OCI-LY7 (cell line): ENCODE measurements at regions not wholly inside any gene's neighbourhood (a gene's known extent, or its start where the extent isn't known, plus 50 kb on each side); places are given as distances from the start of the nearest gene placed in this dataset.

Source experiments
- BruUV-seq: library from RNA; stranded (reverse); fragments of 400-500 nt; replicated peaks from 2 replicates; lab custom pipeline; 2021; lab: Mats Ljungman, UMichigan
- CTCF ChIA-PET: fragments of 300-600 bp; sonication (Branson Sonifier 250); formaldehyde crosslinking; loops from one replicate; lab custom pipeline; 2022; ENCODE audit warnings: antibody characterized with exemption; ENCODE audit not compliant: unreplicated experiment; lab: Charles Lee
- POLR2A ChIA-PET: fragments of 300-600 bp; sonication (Branson Sonifier 250); formaldehyde crosslinking; loops from one replicate; lab custom pipeline; 2022; ENCODE audit warnings: antibody characterized with exemption; lab: Charles Lee
- DNase-seq: peaks from one replicate; pipeline ENCODE4 v3.0.0-alpha.2; 2015; ENCODE audit warnings: low spot score
- H2AFZ ChIP-seq: fragments of 200-600 bp; sonication (generic), shearing (Covaris generic); 2 replicates; pipeline ENCODE4 v1.6.1; 2014; ENCODE audit warnings: mild to moderate bottlenecking, antibody characterized with exemption, low read length, moderate library complexity
- H3K27ac ChIP-seq: fragments of 200-600 bp; sonication (generic); 2 replicates; pipeline ENCODE4 v1.5.1; 2014; ENCODE audit warnings: mixed run types, low read depth, mild to moderate bottlenecking, moderate library complexity, low read length, inconsistent platforms; ENCODE audit not compliant: poor library complexity, severe bottlenecking
- H3K36me3 ChIP-seq: fragments of 200-600 bp; sonication (generic); 2 replicates; pipeline ENCODE4 v1.6.1; 2014; ENCODE audit warnings: mild to moderate bottlenecking, antibody characterized with exemption, low read length, moderate library complexity, mixed read lengths; ENCODE audit not compliant: insufficient read depth
- H3K4me1 ChIP-seq: fragments of 200-600 bp; sonication (generic); 2 replicates; pipeline ENCODE4 v1.5.1; 2014; ENCODE audit warnings: mild to moderate bottlenecking, low read length; ENCODE audit not compliant: insufficient read depth, poor library complexity, severe bottlenecking
- H3K4me2 ChIP-seq: fragments of 200-600 bp; sonication (generic); 2 replicates; pipeline ENCODE4 v1.6.1; 2014; ENCODE audit warnings: mild to moderate bottlenecking, low read length
- H3K4me3 ChIP-seq: fragments of 200-600 bp; sonication (generic); 2 replicates; pipeline ENCODE4 v1.5.1; 2014; ENCODE audit warnings: mild to moderate bottlenecking, low read depth, low read length; ENCODE audit not compliant: poor library complexity, severe bottlenecking
- H3K79me2 ChIP-seq: fragments of 200-600 bp; sonication (generic); 2 replicates; pipeline ENCODE4 v1.6.1; 2016; ENCODE audit warnings: low read depth, mild to moderate bottlenecking, low read length, moderate library complexity, mixed read lengths; ENCODE audit not compliant: insufficient read depth
- H3K9me2 ChIP-seq: fragments of 200-600 bp; sonication (generic); 2 replicates; pipeline ENCODE4 v1.6.1; 2016; ENCODE audit warnings: mild to moderate bottlenecking, low read length, mixed read lengths; ENCODE audit not compliant: insufficient read depth
- H3K9me3 ChIP-seq: fragments of 200-600 bp; sonication (generic); 2 replicates; pipeline ENCODE4 v1.6.1; 2014; ENCODE audit warnings: mild to moderate bottlenecking, mixed run types, low read length, mixed read lengths
- H4K20me1 ChIP-seq: fragments of 200-600 bp; sonication (generic); 2 replicates; pipeline ENCODE4 v1.6.1; 2014; ENCODE audit warnings: mild to moderate bottlenecking, antibody characterized with exemption, low read length, moderate library complexity, mixed read lengths; ENCODE audit not compliant: insufficient read depth
- EZH2phosphoT487 ChIP-seq: fragments of 200-600 bp; sonication (generic); IDR thresholded peaks from 2 replicates; pipeline ENCODE4 v1.6.1; 2018; ENCODE audit warnings: low read depth, borderline replicate concordance, mild to moderate bottlenecking, mixed run types, antibody characterized with exemption, low read length, moderate library complexity, mixed read lengths
- intact Hi-C: fragments of 100-400 bp; cut with micrococcal nuclease; formaldehyde crosslinking; loops from one replicate; pipeline ENCODE4 v1.10.0; 2022; ENCODE audit not compliant: unreplicated experiment
- TF ChIP-seq, protein P1 (sequence below): fragments of 200-600 bp; sonication (generic); conservative IDR thresholded peaks from 2 replicates; pipeline ENCODE4 v1.5.1; 2014; ENCODE audit warnings: mild to moderate bottlenecking, antibody characterized with exemption, low read length, moderate library complexity, mixed read lengths

DNA sequence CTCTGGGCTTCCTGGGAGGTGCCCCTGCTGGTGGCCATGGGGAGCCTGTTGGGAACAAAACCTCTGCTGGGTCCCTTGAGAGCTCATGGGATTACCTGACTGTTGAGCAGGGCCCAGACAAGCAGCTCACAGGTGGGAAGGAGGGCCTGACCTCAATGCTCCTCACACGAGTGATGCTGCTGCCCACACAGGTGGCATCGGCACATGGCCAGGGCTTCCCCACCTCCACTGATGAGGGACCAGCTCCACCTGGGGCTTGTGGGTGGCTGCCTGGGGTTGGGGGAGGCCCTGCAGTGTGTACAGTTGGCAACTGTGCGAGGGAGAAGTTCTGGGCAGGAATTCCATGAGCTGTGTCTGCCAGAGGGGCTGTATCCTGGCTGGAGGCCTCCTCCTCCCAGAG is 87.8 kb upstream of the NLRP1 start:
- Histone ChIP-seq H3K9me2 (no peaks in the 10 kb centered on the region), H4K20me1 (no peaks in the 10 kb centered on the region), H3K4me1 (peaks cover 6% of the 10 kb centered on the region), H3K36me3 (no peaks in the 10 kb centered on the region), H3K27ac (no peak overlapping the region), H2AFZ (no peak overlapping the region), H3K79me2 (no peaks in the 10 kb centered on the region), H3K9me3 (no peaks in the 10 kb centered on the region), H3K4me2 (no peak overlapping the region), H3K4me3 (no peak overlapping the region)
- DNase-seq = no peak
- TF ChIP-seq, protein P1, sequence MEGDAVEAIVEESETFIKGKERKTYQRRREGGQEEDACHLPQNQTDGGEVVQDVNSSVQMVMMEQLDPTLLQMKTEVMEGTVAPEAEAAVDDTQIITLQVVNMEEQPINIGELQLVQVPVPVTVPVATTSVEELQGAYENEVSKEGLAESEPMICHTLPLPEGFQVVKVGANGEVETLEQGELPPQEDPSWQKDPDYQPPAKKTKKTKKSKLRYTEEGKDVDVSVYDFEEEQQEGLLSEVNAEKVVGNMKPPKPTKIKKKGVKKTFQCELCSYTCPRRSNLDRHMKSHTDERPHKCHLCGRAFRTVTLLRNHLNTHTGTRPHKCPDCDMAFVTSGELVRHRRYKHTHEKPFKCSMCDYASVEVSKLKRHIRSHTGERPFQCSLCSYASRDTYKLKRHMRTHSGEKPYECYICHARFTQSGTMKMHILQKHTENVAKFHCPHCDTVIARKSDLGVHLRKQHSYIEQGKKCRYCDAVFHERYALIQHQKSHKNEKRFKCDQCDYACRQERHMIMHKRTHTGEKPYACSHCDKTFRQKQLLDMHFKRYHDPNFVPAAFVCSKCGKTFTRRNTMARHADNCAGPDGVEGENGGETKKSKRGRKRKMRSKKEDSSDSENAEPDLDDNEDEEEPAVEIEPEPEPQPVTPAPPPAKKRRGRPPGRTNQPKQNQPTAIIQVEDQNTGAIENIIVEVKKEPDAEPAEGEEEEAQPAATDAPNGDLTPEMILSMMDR = no peak
- no peak for TF ChIP-seq EZH2phosphoT487
- ChIA-PET CTCF (no interaction called here), POLR2A (interaction anchor here (0.5 to 0.6 kb wide), 2 partner anchors 46 to 60 kb away, joined by 3 read pairs; no protein-coding TSS in a partner anchor)
- intact Hi-C loops = no loop called here
- BruUV-seq = no TSS peak

DNA sequence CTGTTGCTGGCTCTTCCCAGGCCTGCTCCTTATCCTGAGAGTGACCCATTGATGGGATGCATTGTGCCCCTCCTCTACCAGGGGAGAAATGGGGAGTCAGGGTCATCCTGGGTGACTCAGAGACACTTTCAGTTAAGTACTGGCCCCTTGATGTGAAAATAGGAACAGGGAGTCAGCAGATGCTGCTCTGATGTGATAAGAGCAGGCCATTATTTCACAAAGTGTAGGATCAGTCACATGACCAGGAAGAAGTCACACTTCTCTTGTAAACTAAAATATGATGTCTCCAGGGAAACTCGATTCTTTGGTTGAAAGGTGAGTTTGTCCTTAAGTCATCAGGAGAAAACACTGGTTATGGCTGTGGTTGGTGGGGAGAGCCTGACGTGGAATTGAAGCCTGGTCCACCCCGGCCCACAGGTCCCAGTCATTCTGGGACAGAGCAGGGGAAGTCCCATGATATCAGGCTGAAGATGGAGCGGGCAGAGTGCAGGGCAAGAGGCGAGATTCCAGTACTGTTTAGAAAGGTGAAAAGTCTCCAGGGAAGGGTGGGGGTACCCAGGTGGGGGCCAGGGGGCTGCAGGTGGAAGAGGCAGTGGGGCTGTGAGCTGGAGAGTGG is 88.6 kb upstream of the NLRP1 start:
- no peak overlapping the region for H3K27ac ChIP-seq
- no peak for TF ChIP-seq EZH2phosphoT487
- H2AFZ ChIP-seq = no peak overlapping the region
- H3K36me3 ChIP-seq = no peaks in the 10 kb centered on the region
- H3K4me2 ChIP-seq = no peak overlapping the region
- ChIA-PET POLR2A (interaction anchor here (0.5 kb wide), 1 partner anchor 59 kb away, joined by 3 read pairs; no protein-coding TSS in a partner anchor), CTCF (no interaction called here)
- H3K79me2 ChIP-seq = no peaks in the 10 kb centered on the region
- DNase-seq = no peak
- no peak overlapping the region for H3K4me3 ChIP-seq
- peaks cover 6% of the 10 kb centered on the region for H3K4me1 ChIP-seq
- no peaks in the 10 kb centered on the region for H4K20me1 ChIP-seq
- no peaks in the 10 kb centered on the region for H3K9me2 ChIP-seq
- intact Hi-C loops = no loop called here
- no peaks in the 10 kb centered on the region for H3K9me3 ChIP-seq
- no TSS peak for BruUV-seq

- intact Hi-C loops = no loop called here
- Histone ChIP-seq H4K20me1 (no peaks in the 10 kb centered on the region), H2AFZ (no peak overlapping the region), H3K27ac (no peak overlapping the region), H3K36me3 (no peaks in the 10 kb centered on the region), H3K4me2 (no peak overlapping the region), H3K4me1 (peaks cover 6% of the 10 kb centered on the region), H3K9me2 (no peaks in the 10 kb centered on the region), H3K4me3 (no peak overlapping the region), H3K9me3 (no peaks in the 10 kb centered on the region), H3K79me2 (no peaks in the 10 kb centered on the region)
- TF ChIP-seq, protein P1 = no peak
- TF ChIP-seq EZH2phosphoT487 = no peak
- no TSS peak for BruUV-seq
- CTCF ChIA-PET = interaction anchor here (1.0 to 1.1 kb wide), 2 partner anchors 10 to 84 kb away, joined by 3 read pairs; no protein-coding TSS in a partner anchor
- no peak for DNase-seq
- POLR2A ChIA-PET = interaction anchor here (0.5 to 0.6 kb wide), 3 partner anchors 16 to 46 kb away, joined by 3 to 4 read pairs (median 3); no protein-coding TSS in a partner anchor
Measured at GRCh38 chr17:5675625-5676421, 91.5 kb upstream of the NLRP1 start.
